ENCODE measurements at regions not wholly inside any gene's neighbourhood (a gene's known extent, or its start where the extent isn't known, plus 50 kb on each side); places are given as distances from the start of the nearest gene placed in this dataset.

- Histone ChIP-seq H3K9me3 (ENCODE audit: low read length) (no peaks in the 10 kb centered on the region), H3F3A (ENCODE audit: insufficient read depth, low read length, poor library complexity, severe bottlenecking) (no peaks in the 10 kb centered on the region), H4K20me1 (ENCODE audit: insufficient read depth) (no peaks in the 10 kb centered on the region), H2AFZ (ENCODE audit: low read depth, low read length) (no peak overlapping the region), H3K4me3 (ENCODE audit: low read length) (no peak overlapping the region), H3K79me2 (replicated peaks; ENCODE audit: insufficient read depth, low read length) (no peaks in the 10 kb centered on the region), H3K36me3 (ENCODE audit: insufficient read depth, low read length) (no peaks in the 10 kb centered on the region), H3K27me3 (ENCODE audit: insufficient read depth, low read depth, low read length) (no peaks in the 10 kb centered on the region), H3K4me2 (ENCODE audit: low read length) (no peak overlapping the region), H3K9me2 (ENCODE audit: insufficient read depth, low read length) (no peaks in the 10 kb centered on the region), H3K9ac (ENCODE audit: low read length) (no peak overlapping the region), H3K27ac (ENCODE audit: low read length) (no peak overlapping the region)
- TF ChIP-seq RAD21 (conservative IDR thresholded peaks at IDR 0.05), result no peak
- TF ChIP-seq TAF1 (IDR thresholded peaks at IDR 0.05; ENCODE audit: low read depth), result no peak
- TF ChIP-seq MXI1 (conservative IDR thresholded peaks at IDR 0.05; ENCODE audit: poor library complexity, severe bottlenecking), result no peak
- TF ChIP-seq CTCF (IDR thresholded peaks at IDR 0.05; ENCODE audit: poor library complexity, severe bottlenecking), result no peak
- no peak for TF ChIP-seq REST (IDR thresholded peaks at IDR 0.05; ENCODE audit: borderline replicate concordance)
- no peak for TF ChIP-seq SMC3 (conservative IDR thresholded peaks at IDR 0.05; ENCODE audit: poor library complexity)
- TF ChIP-seq POLR2AphosphoS5 (IDR thresholded peaks at IDR 0.05), result no peak
- TF ChIP-seq EP300 (conservative IDR thresholded peaks at IDR 0.05; ENCODE audit: poor library complexity, severe bottlenecking), result no peak
- no peak for TF ChIP-seq EZH2 (IDR thresholded peaks at IDR 0.05; ENCODE audit: borderline replicate concordance, insufficient read depth, low read length, poor library complexity, severe bottlenecking)
Measured at GRCh38 chr12:131274061-131274460, 320.4 kb downstream of the ADGRD1 start.

GRCh38 chr12:131274906-131275305 lies 321.2 kb downstream of the ADGRD1 start:
- no peaks in the 10 kb centered on the region for H3K9me2 ChIP-seq (ENCODE audit: insufficient read depth, low read length)
- no peaks in the 10 kb centered on the region for H3K9me3 ChIP-seq (ENCODE audit: low read length)
- no peaks in the 10 kb centered on the region for H4K20me1 ChIP-seq (ENCODE audit: insufficient read depth)
- H3K27me3 ChIP-seq (ENCODE audit: insufficient read depth, low read depth, low read length), result no peaks in the 10 kb centered on the region
- no peak overlapping the region for H2AFZ ChIP-seq (ENCODE audit: low read depth, low read length)
- H3K4me3 ChIP-seq (ENCODE audit: low read length), result no peak overlapping the region
- no peak overlapping the region for H3K27ac ChIP-seq (ENCODE audit: low read length)
- no peak overlapping the region for H3K9ac ChIP-seq (ENCODE audit: low read length)
- H3K36me3 ChIP-seq (ENCODE audit: insufficient read depth, low read length), result no peaks in the 10 kb centered on the region
- TF ChIP-seq SMC3 (conservative IDR thresholded peaks at IDR 0.05; ENCODE audit: poor library complexity), result no peak
- TF ChIP-seq EP300 (conservative IDR thresholded peaks at IDR 0.05; ENCODE audit: poor library complexity, severe bottlenecking), result no peak
- no peak for TF ChIP-seq REST (IDR thresholded peaks at IDR 0.05; ENCODE audit: borderline replicate concordance)
- no peak for TF ChIP-seq TAF1 (IDR thresholded peaks at IDR 0.05; ENCODE audit: low read depth)
- no peak for TF ChIP-seq MXI1 (conservative IDR thresholded peaks at IDR 0.05; ENCODE audit: poor library complexity, severe bottlenecking)
- TF ChIP-seq EZH2 (IDR thresholded peaks at IDR 0.05; ENCODE audit: borderline replicate concordance, insufficient read depth, low read length, poor library complexity, severe bottlenecking), result no peak
- TF ChIP-seq RAD21 (conservative IDR thresholded peaks at IDR 0.05), result no peak
- no peak for TF ChIP-seq CTCF (IDR thresholded peaks at IDR 0.05; ENCODE audit: poor library complexity, severe bottlenecking)
- TF ChIP-seq POLR2AphosphoS5 (IDR thresholded peaks at IDR 0.05), result no peak
- H3F3A ChIP-seq (ENCODE audit: insufficient read depth, low read length, poor library complexity, severe bottlenecking), result no peaks in the 10 kb centered on the region
- no peaks in the 10 kb centered on the region for H3K79me2 ChIP-seq (replicated peaks; ENCODE audit: insufficient read depth, low read length)
- no peak overlapping the region for H3K4me2 ChIP-seq (ENCODE audit: low read length)

All from neural cell (in vitro differentiated cells).